HUDEP-2 (cell line): ENCODE measurements at regions not wholly inside any gene's neighbourhood (a gene's known extent, or its start where the extent isn't known, plus 50 kb on each side); places are given as distances from the start of the nearest gene placed in this dataset.
"Not testable (repeated sequence)": the region's sequence is repeated elsewhere in the genome, so short reads cannot be mapped to it uniquely, and the experiment has no call there.

Source experiments
- DNase-seq, 76 experiments: peaks; one replicate each; lab custom pipeline; 2025; ENCODE audit not compliant: unreplicated experiment in 76 of 76; lab: John Stamatoyannopoulos, UW

- DNase-seq = peak in 2 of 76 experiments; percentile 15 to 26
Measured at GRCh38 chr21:39006571-39007311, 176.5 kb downstream of the PSMG1 start.

DNA sequence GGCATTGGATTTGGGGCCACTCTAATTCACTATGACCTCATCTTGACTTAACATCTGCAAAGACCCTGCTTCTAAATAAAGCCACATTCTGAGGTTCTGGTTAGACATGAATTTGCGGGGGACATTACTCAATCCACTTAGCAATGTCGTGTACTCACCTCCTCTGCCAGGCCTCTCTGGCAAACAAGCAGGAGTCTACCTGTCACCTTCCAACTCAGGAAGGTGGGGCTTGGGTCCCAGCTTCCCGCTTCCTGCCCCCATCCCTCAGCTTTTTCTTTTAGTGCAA is 177.8 kb downstream of the PSMG1 start:
- no peak for DNase-seq

DNA sequence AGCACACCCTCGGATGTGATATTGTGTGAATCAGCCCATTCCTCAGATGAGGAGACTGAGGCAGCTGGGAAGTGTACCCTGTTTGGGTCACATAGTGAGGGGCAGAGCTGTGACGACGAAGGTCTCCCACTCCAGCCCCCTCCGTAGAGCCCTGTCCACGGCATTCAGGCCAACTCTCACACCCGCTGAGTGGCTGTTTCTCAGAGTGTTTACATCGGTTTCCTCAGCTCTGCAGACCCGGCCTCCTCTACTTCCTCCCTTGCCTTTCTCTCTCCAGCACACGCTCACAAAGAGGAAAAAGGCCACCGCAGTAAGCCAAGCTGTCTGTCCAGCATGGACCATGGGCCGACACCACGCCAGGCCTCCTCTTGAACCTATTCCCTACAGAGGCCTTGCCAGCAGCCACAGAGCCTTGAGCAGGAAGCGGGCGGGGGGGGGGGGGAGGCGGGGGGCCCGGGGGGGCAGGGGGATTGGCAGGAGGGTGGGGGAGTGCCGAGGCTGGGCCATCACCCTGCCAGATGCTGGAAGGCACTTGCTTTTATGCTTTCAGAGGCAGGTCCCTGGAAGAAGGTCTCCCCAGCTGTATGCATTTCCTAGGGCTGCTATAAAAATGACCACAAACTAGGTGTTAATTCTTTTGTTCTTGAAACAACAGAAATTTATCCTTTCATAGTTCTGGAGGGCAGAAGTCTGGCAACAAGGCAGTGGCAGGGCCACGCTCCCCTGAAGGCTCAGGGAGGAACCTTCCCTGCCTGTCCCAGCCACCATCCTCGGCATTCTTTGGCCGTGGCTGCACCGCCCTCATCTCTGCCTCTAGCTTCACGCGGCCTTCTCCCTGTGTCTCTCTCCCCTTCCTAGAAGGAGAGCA is 178.4 kb downstream of the PSMG1 start:
- DNase-seq = peak in 7 of 76 experiments; percentile 19 to 45 (median 34)

DNA sequence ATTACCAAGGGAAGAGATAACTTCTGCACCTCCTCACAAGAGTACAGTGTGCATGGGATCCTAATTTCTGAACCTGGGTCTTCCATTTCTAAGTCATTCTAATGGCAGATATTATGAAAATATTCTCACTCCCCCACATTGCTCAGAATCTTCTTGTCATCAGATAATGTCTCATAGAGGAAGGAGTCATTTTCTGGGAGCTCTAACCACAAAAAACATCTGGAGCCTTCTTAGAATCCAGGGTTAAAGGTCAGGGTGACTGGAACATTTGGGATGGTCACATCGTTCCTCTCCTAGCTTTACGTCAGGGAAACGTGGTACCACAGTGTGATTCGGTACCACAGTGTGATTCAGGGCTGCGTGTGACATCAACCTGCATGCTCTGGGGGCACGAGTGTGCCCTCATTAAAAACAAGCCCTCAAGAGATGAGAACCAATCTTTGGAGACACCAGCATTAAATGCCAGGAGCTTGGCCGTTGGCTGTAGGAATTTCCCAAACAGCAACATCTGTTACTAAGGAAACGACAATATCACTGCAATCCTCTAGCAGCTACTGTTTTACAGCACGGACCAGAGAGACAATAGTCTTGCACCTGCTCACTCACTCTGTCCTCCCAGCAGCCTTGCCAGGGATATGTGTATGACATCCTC is 179.1 kb downstream of the PSMG1 start:
- peak in 14 of 76 experiments; percentile 17 to 74 (median 38) for DNase-seq

- no peak for DNase-seq
Measured at GRCh38 chr21:39001341-39001740, 181.9 kb downstream of the PSMG1 start.

DNA sequence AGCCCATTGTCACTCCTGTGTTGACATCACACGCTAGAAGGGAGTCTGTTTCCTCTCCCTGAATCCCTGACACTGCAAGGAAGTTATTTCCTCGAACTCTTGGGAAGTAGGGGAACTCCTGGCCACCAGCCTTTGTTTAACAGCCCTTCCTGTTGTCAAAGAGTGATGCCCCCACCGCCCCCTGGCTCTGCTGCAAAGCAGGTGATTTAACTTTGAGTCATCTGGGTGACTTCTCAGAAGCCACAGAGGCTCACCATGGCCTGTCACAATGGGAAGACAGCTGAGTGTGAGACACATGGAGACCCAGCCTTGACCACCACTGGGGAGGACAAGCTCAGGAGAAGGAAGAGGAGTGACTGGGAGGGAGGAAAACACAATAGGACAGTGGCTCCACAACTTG is 182.8 kb downstream of the PSMG1 start:
- no peak for DNase-seq

GRCh38 chr21:38999161-38999560 is 184.1 kb downstream of the PSMG1 start:
- DNase-seq = no peak

- not testable (repeated sequence) for DNase-seq
Measured at GRCh38 chr21:38998281-38998680, 185.0 kb downstream of the PSMG1 start.

- not testable (repeated sequence) for DNase-seq
Measured at GRCh38 chr21:38997843-38998175, 185.4 kb downstream of the PSMG1 start.

DNA sequence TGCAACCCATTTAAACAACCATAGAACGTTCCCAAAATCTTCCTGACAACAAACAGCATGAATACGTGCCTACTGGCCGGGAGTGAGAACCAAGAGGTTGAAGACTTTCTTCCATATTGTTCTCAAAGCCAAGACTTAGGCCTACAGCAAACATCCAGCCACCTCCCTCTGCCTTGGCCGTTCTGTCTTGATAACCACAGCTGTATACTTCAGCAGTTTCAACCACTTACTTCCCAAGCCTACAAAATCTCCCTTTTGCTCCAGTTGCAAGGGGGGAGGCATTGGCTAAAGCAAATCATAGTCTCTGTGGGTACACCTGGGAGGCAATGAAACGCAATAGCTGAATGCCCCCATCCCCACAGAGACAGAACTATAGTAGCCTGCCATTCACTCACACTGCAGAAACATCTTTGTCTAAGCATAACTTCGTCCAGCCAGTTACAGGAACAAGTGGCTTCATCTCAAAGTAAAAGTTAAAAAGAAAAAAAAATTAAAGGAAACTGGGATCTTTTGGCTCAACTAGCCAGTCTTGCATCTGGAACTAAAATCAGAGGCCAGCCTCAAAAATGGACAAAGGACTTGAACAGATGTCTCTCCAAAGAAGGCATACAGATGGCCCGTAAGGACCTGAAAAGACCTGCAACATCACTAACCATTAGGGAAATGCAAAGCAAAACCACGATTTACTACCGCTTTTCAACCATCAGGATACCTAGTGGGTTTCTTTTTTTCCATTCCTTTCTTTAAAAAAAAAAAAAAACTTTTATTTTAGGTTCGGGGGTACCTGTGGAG is 186.0 kb downstream of the PSMG1 start:
- no peak for DNase-seq

GRCh38 chr21:38996355-38996754 is 186.9 kb downstream of the PSMG1 start:
- DNase-seq = no peak

DNA sequence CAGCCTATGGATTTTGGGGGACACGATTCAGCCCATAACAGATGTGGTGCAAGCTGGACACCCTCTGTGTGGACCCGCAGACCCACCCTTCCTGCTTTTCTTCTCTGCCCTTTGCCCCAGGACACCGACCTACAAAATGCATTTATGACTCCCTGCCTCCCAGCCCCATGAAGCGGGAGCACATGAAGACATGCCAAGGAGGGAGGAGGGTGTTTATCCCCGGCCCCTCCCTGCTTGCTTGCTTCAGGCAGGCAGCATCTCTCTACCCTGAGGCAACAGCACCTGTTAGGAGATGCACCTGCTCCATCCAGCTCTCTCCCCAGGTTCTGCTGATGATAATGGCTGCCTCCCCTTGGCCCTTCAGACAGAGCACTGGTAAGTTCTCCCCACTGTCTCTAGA is 187.5 kb downstream of the PSMG1 start:
- DNase-seq = no peak

DNA sequence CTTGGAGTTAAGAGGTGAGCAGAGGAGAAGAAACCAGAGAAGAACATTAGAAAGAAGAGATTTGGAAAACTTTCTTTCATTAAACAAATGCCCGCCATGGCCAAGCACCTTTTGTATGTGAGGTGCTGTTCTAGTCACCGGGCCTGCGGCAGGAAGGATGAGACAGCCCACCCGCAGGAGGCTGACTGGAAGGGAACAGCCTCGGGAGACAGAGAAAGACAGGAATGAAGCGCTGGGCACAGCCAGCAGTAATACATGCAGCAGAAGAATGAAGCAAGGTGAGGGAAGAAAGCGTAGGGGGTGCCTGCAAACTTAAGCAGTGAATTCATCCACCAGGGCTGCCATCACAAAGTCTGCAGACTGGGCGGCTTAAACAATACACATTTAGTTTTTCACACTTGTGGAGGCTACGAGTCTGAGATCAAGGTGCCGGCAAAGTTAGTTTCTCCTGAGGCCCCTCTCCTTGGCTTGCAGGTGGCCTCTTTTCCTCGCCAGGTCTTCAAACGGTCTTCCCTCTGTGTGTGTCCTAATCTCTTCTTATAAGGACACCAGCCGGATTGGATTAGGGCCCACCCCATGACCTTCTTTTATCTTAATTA is 188.1 kb downstream of the PSMG1 start:
- DNase-seq = no peak

- no peak for DNase-seq
Measured at GRCh38 chr21:38994042-38994441, 188.3 kb downstream of the ETS2 start.

DNA sequence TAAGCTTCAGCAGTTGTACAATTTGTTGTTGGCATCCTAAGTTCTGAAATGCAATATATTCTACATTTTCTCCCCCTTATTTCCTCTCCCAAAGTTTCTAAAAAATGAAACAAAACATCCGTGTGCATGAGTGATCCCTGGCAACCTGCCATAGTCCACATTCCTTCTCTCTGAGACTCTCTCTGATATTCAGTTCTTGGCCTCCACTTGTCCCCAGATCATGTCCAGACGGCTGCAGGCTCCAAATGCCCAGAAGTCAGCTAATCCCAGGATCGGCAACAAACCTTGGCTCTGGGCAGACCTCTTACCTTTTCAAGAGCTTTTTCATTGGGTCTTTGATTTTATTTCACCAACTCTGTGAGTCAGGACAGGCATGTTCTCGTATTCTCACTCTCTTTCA is 187.8 kb downstream of the ETS2 start:
- DNase-seq = no peak

DNA sequence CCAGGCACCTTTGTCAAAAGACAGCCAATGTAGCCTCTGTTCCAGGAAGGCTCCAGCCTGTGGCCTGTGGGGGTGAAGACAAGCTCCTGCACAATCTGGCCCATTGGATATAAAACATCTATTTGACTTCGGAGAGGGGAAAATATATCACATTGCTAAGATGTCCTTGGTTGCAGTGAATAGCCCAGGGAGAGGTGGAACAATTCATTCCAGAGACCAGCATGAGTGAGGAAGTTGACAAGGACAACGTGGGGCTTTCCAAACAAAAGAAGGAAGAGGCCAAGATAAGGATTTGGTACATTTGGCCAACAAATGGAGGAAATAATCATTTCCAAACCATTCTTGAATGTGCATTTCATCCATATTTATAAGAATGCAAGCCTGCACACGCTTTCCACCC is 187.0 kb downstream of the ETS2 start:
- no peak for DNase-seq

- DNase-seq = peak in 1 of 76 experiments; percentile 14
Measured at GRCh38 chr21:38990424-38990794, 184.7 kb downstream of the ETS2 start.

- peak in 2 of 76 experiments; percentile 14 to 17 for DNase-seq
Measured at GRCh38 chr21:38989745-38990423, 184.2 kb downstream of the ETS2 start.

DNA sequence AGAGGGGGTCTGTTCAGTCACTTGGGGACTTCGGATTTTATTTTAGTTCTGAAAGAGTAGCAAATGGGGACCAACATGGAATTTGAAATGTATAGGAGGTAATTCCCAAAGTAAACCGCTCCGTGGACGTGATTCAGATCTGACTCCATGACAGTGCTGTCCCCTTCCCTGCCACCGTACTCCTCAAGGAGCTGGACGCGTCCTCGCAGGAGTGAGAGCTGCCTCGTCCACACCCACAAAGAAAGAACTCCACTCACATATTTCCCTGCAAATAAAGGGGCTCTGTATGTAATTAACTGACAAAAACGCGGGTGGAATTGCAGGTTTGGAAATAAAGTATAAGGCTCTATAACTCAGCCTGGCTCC is 183.6 kb downstream of the ETS2 start:
- no peak for DNase-seq
